ENCODE measurements at regions not wholly inside any gene's neighbourhood (a gene's known extent, or its start where the extent isn't known, plus 50 kb on each side); places are given as distances from the start of the nearest gene placed in this dataset.
"Not testable (repeated sequence)": the region's sequence is repeated elsewhere in the genome, so short reads cannot be mapped to it uniquely, and the experiment has no call there.

- TF ChIP-seq, protein P1, sequence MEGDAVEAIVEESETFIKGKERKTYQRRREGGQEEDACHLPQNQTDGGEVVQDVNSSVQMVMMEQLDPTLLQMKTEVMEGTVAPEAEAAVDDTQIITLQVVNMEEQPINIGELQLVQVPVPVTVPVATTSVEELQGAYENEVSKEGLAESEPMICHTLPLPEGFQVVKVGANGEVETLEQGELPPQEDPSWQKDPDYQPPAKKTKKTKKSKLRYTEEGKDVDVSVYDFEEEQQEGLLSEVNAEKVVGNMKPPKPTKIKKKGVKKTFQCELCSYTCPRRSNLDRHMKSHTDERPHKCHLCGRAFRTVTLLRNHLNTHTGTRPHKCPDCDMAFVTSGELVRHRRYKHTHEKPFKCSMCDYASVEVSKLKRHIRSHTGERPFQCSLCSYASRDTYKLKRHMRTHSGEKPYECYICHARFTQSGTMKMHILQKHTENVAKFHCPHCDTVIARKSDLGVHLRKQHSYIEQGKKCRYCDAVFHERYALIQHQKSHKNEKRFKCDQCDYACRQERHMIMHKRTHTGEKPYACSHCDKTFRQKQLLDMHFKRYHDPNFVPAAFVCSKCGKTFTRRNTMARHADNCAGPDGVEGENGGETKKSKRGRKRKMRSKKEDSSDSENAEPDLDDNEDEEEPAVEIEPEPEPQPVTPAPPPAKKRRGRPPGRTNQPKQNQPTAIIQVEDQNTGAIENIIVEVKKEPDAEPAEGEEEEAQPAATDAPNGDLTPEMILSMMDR (IDR thresholded peaks at IDR 0.05 in 2 of 3, conservative IDR thresholded peaks at IDR 0.05 in 1 of 3; ENCODE audit: borderline replicate concordance in 1 of 3, insufficient read depth in 1 of 3, low read depth in 2 of 3, low read length in 2 of 3) = not testable (repeated sequence)
- not testable (repeated sequence) for TF ChIP-seq SRF (IDR thresholded peaks at IDR 0.05; ENCODE audit: low read depth); POLR2AphosphoS5 (IDR thresholded peaks at IDR 0.05; ENCODE audit: low read depth, low read length); SIN3A (IDR thresholded peaks at IDR 0.05; ENCODE audit: low read depth); POLR2A (IDR thresholded peaks at IDR 0.05; ENCODE audit: borderline replicate concordance, extremely low read depth, insufficient read depth, insufficient read length); SP1 (IDR thresholded peaks at IDR 0.05; ENCODE audit: low read depth); RAD21 (IDR thresholded peaks at IDR 0.05; ENCODE audit: low read depth); YY1 (IDR thresholded peaks at IDR 0.05; ENCODE audit: extremely low read depth, insufficient replicate concordance, low read depth, low read length); CEBPB (IDR thresholded peaks at IDR 0.05; ENCODE audit: low read depth)
Measured at GRCh38 chr2:91842264-91842663, 3029.0 kb upstream of the TEKT4 start.

Measured in HCT116 (cell line).